SKM-1 treated with dmso at 0.1 percent for 144 hours (cell line): ENCODE measurements at regions not wholly inside any gene's neighbourhood (a gene's known extent, or its start where the extent isn't known, plus 50 kb on each side); places are given as distances from the start of the nearest gene placed in this dataset.

Source experiments
- DNase-seq: peaks from one replicate; lab custom pipeline; 2025; ENCODE audit not compliant: unreplicated experiment; lab: John Stamatoyannopoulos, UW

DNA sequence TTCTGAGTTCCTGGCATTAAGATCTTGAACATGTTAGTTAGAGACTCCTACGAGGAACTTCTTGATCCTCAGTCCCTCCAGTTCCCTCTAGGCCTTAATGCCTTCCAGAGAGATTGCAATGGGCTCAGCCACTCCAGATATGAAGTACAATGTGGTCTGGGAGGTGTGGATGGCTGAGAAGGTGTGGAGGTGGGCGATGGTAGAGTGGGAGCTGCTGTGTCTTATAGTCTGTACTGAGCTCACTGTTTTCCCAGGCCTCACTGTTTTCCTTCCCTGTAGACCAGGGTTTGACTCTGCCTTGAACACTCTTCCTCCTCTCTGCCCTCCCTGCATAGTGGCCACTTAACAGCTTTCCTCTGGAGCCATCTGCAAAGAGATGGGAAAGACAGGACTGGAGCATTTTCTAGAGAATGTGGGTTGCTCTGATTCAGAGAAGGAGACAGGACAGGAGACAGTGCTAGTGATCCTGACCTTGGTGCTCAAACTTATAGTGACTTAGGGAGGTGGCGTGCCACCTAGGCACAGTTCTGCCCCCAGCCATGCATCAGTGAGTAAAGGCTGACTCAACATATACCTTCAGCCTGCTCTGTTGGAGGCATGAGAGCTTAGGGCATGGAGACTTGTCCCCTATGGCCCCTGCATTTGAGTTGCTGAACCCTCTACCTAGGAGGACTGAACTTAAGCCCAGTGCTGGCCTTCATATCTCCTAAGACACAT is 129.7 kb downstream of the TDRD15 start:
- DNase-seq, result no peak

DNA sequence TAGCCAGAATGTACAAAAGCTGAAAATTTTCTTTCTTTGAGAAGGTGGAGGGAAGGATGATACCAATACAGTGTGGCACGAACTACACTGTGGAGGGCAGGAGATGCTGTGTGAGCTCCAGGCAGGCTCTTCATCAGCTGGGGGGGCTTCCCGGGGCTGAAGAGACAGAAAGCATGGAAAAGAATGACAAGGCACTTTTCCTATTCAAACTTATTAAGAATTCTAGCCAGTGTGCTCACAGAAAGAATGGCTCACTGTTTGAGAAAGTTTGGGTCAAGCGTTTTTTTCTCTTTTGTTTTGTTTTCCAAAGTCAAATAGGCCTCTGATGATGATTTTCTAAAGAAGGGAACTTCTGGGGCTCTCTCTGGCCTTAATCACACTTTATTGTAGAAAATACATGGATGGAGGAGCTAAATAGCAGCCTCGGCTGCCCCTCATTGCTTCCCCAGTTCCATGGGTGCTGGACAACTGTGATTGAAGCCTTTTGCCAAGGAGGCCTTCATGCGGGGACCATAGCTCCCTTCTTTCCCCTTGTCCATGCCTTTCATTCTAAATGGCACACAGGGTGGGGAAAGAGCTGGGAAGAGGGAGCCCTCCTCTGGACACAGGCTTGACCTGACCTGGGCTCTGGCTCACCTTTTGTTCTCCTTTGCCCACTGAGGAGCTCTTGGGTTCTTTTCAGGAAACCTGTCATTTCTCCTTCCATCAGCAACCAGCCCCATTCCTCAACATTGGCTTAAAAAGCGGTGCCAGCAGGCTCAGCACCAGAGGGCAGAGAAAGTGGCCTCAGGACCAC is 130.6 kb downstream of the TDRD15 start:
- no peak for DNase-seq

DNA sequence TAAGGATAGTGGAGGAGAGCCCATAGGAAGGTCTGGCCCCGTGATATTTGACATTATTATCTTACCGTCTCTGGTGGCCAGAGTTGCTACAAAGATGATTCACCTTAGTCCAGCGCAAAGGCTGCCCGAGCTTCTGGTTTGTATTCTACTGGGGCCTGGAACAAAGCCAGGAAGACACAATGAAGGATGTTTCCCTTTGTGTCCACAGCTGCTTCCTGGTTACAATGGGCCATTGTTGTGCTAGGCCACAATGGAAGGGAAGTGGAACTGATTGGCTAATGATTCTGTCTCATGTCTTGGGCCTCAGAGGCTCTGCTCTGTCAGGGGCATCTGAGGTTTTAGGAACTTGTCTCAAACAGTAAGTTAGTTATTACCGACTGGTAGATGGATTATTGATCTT is 132.2 kb downstream of the TDRD15 start:
- DNase-seq, result peak; percentile 84

GRCh38 chr2:21257621-21258020 is 133.9 kb downstream of the TDRD15 start:
- DNase-seq, result no peak

- DNase-seq, result no peak
Measured at GRCh38 chr2:21258082-21258481, 134.3 kb downstream of the TDRD15 start.

- no peak for DNase-seq
Measured at GRCh38 chr2:21260311-21260710, 136.5 kb downstream of the TDRD15 start.

GRCh38 chr2:21261591-21261990 is 137.8 kb downstream of the TDRD15 start:
- no peak for DNase-seq

GRCh38 chr2:21262426-21262940 is 138.7 kb downstream of the TDRD15 start:
- no peak for DNase-seq

- DNase-seq, result no peak
Measured at GRCh38 chr2:21263622-21264021, 139.9 kb downstream of the TDRD15 start.

DNA sequence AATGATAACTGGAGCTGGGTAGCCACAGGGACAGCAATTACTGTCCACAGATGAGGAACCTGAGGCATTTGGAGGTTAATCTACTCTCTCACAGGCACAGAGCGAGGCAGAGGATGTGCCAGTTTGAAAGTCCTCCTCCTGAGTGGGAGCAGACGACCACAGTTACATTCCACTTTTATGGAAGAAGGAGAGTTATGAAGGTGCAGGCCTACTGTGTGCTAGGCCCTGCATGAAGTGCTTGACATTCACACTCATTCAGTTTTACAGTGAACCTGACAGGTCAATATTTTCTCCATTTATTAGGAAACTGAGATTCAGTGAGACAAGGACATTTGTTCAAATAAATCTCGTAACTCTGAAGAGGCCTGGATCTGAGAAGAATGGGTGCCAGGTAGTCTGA is 142.0 kb downstream of the TDRD15 start:
- no peak for DNase-seq

DNA sequence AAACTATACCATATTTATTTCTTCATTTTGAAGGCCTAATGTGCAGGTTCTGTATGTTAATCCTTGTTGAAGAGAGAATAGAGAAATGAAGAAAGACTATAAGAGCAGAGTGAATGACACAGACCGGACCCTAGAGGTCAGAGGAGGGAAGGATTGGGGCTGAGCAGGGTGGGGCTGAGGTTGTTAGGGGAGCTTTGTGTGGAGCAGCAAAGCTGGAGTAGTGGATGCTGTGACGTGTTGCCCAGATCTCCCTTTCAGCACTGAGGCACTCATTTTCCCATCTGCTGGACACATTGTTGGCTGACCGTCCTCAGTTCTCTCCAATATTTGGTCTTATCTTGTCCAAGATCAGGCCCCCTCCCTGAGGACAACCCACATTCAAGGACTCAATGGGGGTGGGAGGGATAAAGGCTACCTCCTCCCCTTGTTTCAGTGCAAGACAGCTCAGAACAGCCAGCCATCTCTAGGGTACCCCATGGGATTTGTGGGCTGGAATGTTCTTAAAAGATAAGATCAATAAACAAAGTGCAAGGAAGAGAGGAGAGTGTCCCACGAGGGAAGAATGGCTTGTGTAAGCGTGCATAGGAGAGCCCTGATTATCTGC is 143.6 kb downstream of the TDRD15 start:
- DNase-seq, result no peak

GRCh38 chr2:21268197-21268877 is 144.6 kb downstream of the TDRD15 start:
- no peak for DNase-seq

GRCh38 chr2:21268878-21269224 is 145.1 kb downstream of the TDRD15 start:
- no peak for DNase-seq

DNA sequence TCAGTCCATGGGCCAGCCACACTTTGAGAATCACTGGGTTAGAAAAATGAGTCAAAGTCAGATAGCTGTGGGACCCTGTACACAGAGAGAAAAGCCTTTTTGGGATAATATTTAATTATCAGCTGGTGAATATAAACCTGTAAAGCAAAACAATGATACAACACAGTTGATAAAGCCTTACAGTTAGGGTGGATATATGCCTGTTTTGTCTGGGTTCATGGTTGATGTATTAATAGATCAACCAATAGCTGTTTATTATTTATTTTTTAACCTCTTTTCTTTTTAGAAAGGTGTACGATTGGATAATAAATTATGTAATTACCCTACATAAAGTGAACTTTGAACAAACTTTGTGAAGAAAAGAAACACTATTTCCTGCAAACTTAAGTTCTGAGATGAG is 145.6 kb downstream of the TDRD15 start:
- no peak for DNase-seq

DNA sequence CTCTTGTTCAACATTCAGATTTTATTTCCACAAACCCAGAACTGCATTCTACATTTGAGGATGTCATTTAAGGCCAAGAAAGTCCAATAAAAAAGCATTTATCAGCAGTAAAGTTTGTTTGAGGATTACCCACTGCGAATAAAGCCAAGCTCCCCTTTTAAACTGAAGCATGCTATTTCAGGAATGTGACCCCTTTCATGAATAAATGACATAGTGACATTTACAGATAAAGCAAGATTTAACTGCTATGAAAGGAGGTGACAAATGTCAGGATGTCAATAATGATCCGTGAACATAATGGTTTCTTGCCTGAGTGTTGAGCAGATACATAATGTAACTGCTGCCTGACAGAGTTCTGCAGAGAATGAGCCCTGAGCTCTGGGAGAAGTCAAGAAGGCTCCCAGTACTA is 146.3 kb downstream of the TDRD15 start:
- no peak for DNase-seq

GRCh38 chr2:21270708-21271122 is 146.9 kb downstream of the TDRD15 start:
- DNase-seq, result no peak

GRCh38 chr2:21276163-21276562 is 152.4 kb downstream of the TDRD15 start:
- DNase-seq, result no peak

DNA sequence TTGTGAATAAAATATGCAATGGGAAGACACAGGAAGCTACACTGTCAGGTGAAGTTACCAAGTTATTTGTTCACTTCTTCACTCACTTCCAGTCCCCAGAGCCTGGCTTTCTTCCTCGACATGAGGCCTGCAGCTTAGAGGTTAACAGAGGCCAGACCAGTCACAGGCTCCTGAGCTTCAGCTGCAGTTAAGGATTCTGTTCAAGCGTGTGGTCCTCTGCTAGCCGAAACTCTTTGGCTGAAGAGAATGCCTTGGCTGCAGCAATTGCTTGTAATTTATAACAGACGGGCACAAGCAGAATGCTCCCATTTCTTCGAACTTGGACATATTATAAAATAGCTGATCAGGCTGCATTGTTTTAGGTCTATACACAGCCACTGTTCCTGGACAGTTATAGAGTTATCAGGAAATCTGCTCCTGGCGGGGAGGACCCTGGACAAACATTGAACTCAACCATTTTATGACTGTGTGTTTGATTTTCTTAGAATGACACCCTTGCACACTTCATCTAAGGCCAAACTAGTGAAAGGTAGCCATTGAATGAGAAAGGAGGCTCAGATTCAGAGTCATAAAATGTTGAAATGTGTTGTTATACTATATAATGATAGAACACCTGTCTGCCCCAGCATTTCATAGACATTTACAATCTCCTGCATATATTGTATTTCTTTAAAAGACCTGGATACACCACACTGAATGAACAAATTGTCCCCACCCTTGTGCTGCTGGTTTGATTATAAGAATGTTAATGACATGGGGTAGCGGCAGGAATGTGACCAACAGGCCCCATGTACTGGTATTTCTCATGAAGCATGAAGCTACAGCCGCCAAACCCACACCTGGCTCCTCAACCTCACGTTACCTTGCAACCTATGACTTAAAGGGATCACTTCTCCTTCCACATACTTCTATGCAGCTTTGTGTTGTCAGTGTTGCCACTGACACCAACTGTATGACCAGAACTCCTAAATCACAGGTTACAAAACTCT is 153.6 kb downstream of the TDRD15 start:
- DNase-seq, result no peak

GRCh38 chr2:21279525-21279924 is 155.8 kb downstream of the TDRD15 start:
- DNase-seq, result no peak

GRCh38 chr2:21280793-21281192 is 157.0 kb downstream of the TDRD15 start:
- DNase-seq, result no peak
